IMR-90 (cell line): ENCODE measurements at regions not wholly inside any gene's neighbourhood (a gene's known extent, or its start where the extent isn't known, plus 50 kb on each side); places are given as distances from the start of the nearest gene placed in this dataset.

Source experiments
- ATAC-seq: fragments of 200-7000 bp; cut with Tn5 transposase; 2 replicates; pipeline ENCODE4 v1.9.1; 2020; ENCODE audit warnings: low read depth, mild to moderate bottlenecking, moderate library complexity
- BruUV-seq: library from RNA; stranded (reverse); fragments of 400-500 nt; replicated peaks from 2 replicates; lab custom pipeline; 2021; lab: Mats Ljungman, UMichigan
- CTCF ChIA-PET: fragments of 300-600 bp; formaldehyde crosslinking; extraction: SDS; loops from one replicate; lab custom pipeline; 2021; ENCODE audit warnings: antibody characterized with exemption; lab: Yijun Ruan, JAX
- POLR2A ChIA-PET: fragments of 300-600 bp; sonication (Branson Sonifier 250); formaldehyde crosslinking; loops from one replicate; lab custom pipeline; 2022; ENCODE audit warnings: antibody characterized with exemption; ENCODE audit not compliant: unreplicated experiment; lab: Charles Lee
- DNase-seq: peaks from one replicate; pipeline ENCODE4 v3.0.0; 2013
- H2AFZ ChIP-seq: replicated peaks from 2 replicates; pipeline ENCODE3; 2013; ENCODE audit warnings: low read length, mild to moderate bottlenecking; ENCODE audit not compliant: poor library complexity
- H2AK5ac ChIP-seq: 2 replicates; pipeline ENCODE4 v1.6.1; 2013; ENCODE audit warnings: low read depth, low read length, inconsistent platforms
- H2AK9ac ChIP-seq: replicated peaks from 2 replicates; pipeline ENCODE3; 2013; ENCODE audit warnings: mild to moderate bottlenecking, low read depth, low read length, moderate library complexity; ENCODE audit not compliant: poor library complexity
- H2BK120ac ChIP-seq: 2 replicates; pipeline ENCODE4 v1.6.1; 2013; ENCODE audit warnings: low read depth, low read length, inconsistent platforms
- H2BK15ac ChIP-seq: 3 replicates; pipeline ENCODE4 v1.6.1; 2013; ENCODE audit warnings: low read depth, low read length, inconsistent platforms
- H2BK20ac ChIP-seq: 2 replicates; pipeline ENCODE4 v1.6.1; 2013; ENCODE audit warnings: low read depth, mild to moderate bottlenecking, inconsistent platforms, low read length, moderate library complexity
- H2BK5ac ChIP-seq: 2 replicates; pipeline ENCODE4 v1.6.1; 2013; ENCODE audit warnings: mild to moderate bottlenecking, low read depth, low read length, inconsistent platforms; ENCODE audit not compliant: poor library complexity, severe bottlenecking
- H3K14ac ChIP-seq: replicated peaks from 2 replicates; pipeline ENCODE4 v1.6.1; 2013; ENCODE audit warnings: low read depth, low read length, inconsistent platforms
- H3K18ac ChIP-seq: 2 replicates; pipeline ENCODE4 v1.6.1; 2013; ENCODE audit warnings: low read depth, low read length, control low read depth
- H3K23ac ChIP-seq: 2 replicates; pipeline ENCODE4 v1.6.1; 2013; ENCODE audit warnings: low read depth, low read length, inconsistent platforms
- H3K27ac ChIP-seq: 2 replicates; pipeline ENCODE4 v1.5.1; 2013; ENCODE audit warnings: mild to moderate bottlenecking, control low read depth, low read length; ENCODE audit not compliant: insufficient read depth
- H3K27me3 ChIP-seq: 2 replicates; pipeline ENCODE4 v1.6.1; 2013; ENCODE audit warnings: low read length; ENCODE audit not compliant: control insufficient read depth, insufficient read depth
- H3K36me3 ChIP-seq: 2 replicates; pipeline ENCODE4 v1.6.1; 2013; ENCODE audit warnings: low read length, mixed read lengths; ENCODE audit not compliant: control insufficient read depth, insufficient read depth
- H3K4ac ChIP-seq: 2 replicates; pipeline ENCODE4 v1.6.1; 2013; ENCODE audit warnings: low read depth, low read length, inconsistent platforms
- H3K4me1 ChIP-seq: 2 replicates; pipeline ENCODE4 v1.6.1; 2013; ENCODE audit warnings: low read length, mixed read lengths; ENCODE audit not compliant: control insufficient read depth, insufficient read depth
- H3K4me2 ChIP-seq: 2 replicates; pipeline ENCODE4 v1.6.1; 2013; ENCODE audit warnings: low read depth, mild to moderate bottlenecking, control low read depth, low read length, moderate library complexity
- H3K4me3 ChIP-seq: 2 replicates; pipeline ENCODE4 v1.5.1; 2013; ENCODE audit warnings: low read depth, mild to moderate bottlenecking, control low read depth, low read length, moderate library complexity; ENCODE audit not compliant: insufficient read depth
- H3K56ac ChIP-seq: 2 replicates; pipeline ENCODE4 v1.6.1; 2013; ENCODE audit warnings: low read length, inconsistent platforms; ENCODE audit not compliant: insufficient read depth; ENCODE audit errors: extremely low read depth
- H3K79me1 ChIP-seq, 2 experiments: 2 replicates each; pipeline ENCODE4 v1.6.1; 2013; ENCODE audit warnings: low read length in 2 of 2, inconsistent platforms in 1 of 2, low read depth in 1 of 2
- H3K9ac ChIP-seq: 2 replicates; pipeline ENCODE4 v1.6.1; 2013; ENCODE audit warnings: low read depth, low read length, control low read depth
- H3K9me1 ChIP-seq: 2 replicates; pipeline ENCODE4 v1.6.1; 2013; ENCODE audit warnings: low read length, inconsistent platforms; ENCODE audit not compliant: insufficient read depth
- H3K9me3 ChIP-seq: 2 replicates; pipeline ENCODE4 v1.6.1; 2013; ENCODE audit warnings: low read length; ENCODE audit not compliant: control insufficient read depth, insufficient read depth
- H4K20me1 ChIP-seq: 2 replicates; pipeline ENCODE4 v1.6.1; 2013; ENCODE audit warnings: low read length, inconsistent platforms; ENCODE audit not compliant: insufficient read depth
- H4K5ac ChIP-seq: 2 replicates; pipeline ENCODE4 v1.6.1; 2013; ENCODE audit warnings: mild to moderate bottlenecking, low read depth, low read length, control low read depth
- H4K8ac ChIP-seq, 2 experiments: 2 replicates each; pipeline ENCODE4 v1.6.1; 2013; ENCODE audit warnings: low read depth in 2 of 2, low read length in 2 of 2, control low read depth in 1 of 2, inconsistent platforms in 1 of 2
- H4K91ac ChIP-seq: 2 replicates; pipeline ENCODE4 v1.6.1; 2013; ENCODE audit warnings: low read depth, low read length, inconsistent platforms; ENCODE audit not compliant: insufficient read depth
- BHLHE40 ChIP-seq: fragments of 150-350 bp; IDR thresholded peaks from 2 replicates; pipeline ENCODE4 v1.6.1; 2016; ENCODE audit warnings: mild to moderate bottlenecking, low read depth, low read length
- ELK1 ChIP-seq: fragments of 150-350 bp; IDR thresholded peaks from 2 replicates; pipeline ENCODE4 v1.6.1; 2016; ENCODE audit warnings: low read depth, mild to moderate bottlenecking, low read length, moderate library complexity, borderline replicate concordance
- MAZ ChIP-seq: IDR thresholded peaks from 2 replicates; pipeline ENCODE4 v1.6.1; 2012; ENCODE audit warnings: low read depth, mild to moderate bottlenecking, low read length, improper control_type of control experiment, moderate library complexity, borderline replicate concordance
- MXI1 ChIP-seq: IDR thresholded peaks from 2 replicates; pipeline ENCODE4 v1.6.1; 2012; ENCODE audit warnings: low read depth, mild to moderate bottlenecking, low read length, moderate library complexity, borderline replicate concordance
- POLR2A ChIP-seq: IDR thresholded peaks from 2 replicates; pipeline ENCODE4 v1.6.1; 2012; ENCODE audit warnings: mild to moderate bottlenecking, low read depth, low read length
- RFX5 ChIP-seq: IDR thresholded peaks from 2 replicates; pipeline ENCODE4 v1.8.0; 2012; ENCODE audit warnings: low read depth, mild to moderate bottlenecking, low read length, moderate library complexity
- WGBS, 2 experiments: methylation state at CpG; one replicate each; pipeline versions ENCODE4 v1.1.5 to v1.1.7; 2013; ENCODE audit warnings: missing lambda C conversion rate in 2 of 2; ENCODE audit not compliant: insufficient read length in 1 of 2; ENCODE audit errors: extremely low coverage in 2 of 2; 5-methylcytosine and 5-hydroxymethylcytosine counted together
- dilution Hi-C: fragments of 300-500 bp; cut with HindIII; formaldehyde crosslinking; loops from one replicate; pipeline ENCODE4 v1.14.3; 2018; ENCODE audit warnings: low sequenced_read_pairs; ENCODE audit not compliant: unreplicated experiment
- in situ Hi-C: fragments of 300-500 bp; cut with MboI; formaldehyde crosslinking; loops from 3 replicates; pipeline ENCODE4 v1.14.3; 2019; ENCODE audit warnings: low sequenced_read_pairs, inconsistent platforms, mixed read lengths
- intact Hi-C: fragments of 100-400 bp; cut with micrococcal nuclease; formaldehyde crosslinking; loops from 2 replicates; pipeline ENCODE4 v1.10.0; 2022
- TF ChIP-seq, protein P1 (sequence below): conservative IDR thresholded peaks from 2 replicates; pipeline ENCODE4 v1.5.1; 2012; ENCODE audit warnings: mild to moderate bottlenecking, low read depth, low read length, improper control_type of control experiment

- no peaks in the 10 kb centered on the region for H4K20me1 ChIP-seq
- no peak for ATAC-seq
- H3K23ac ChIP-seq = no peak overlapping the region
- CTCF ChIA-PET = interaction anchor here (0.6 kb wide), 1 partner anchor 885 kb away, joined by 3 read pairs; no protein-coding TSS in a partner anchor
- H2AK5ac ChIP-seq = no peak overlapping the region
- TF ChIP-seq MAZ (no peak), POLR2A (no peak), RFX5 (no peak), BHLHE40 (no peak), ELK1 (no peak), MXI1 (no peak)
- TF ChIP-seq, protein P1, sequence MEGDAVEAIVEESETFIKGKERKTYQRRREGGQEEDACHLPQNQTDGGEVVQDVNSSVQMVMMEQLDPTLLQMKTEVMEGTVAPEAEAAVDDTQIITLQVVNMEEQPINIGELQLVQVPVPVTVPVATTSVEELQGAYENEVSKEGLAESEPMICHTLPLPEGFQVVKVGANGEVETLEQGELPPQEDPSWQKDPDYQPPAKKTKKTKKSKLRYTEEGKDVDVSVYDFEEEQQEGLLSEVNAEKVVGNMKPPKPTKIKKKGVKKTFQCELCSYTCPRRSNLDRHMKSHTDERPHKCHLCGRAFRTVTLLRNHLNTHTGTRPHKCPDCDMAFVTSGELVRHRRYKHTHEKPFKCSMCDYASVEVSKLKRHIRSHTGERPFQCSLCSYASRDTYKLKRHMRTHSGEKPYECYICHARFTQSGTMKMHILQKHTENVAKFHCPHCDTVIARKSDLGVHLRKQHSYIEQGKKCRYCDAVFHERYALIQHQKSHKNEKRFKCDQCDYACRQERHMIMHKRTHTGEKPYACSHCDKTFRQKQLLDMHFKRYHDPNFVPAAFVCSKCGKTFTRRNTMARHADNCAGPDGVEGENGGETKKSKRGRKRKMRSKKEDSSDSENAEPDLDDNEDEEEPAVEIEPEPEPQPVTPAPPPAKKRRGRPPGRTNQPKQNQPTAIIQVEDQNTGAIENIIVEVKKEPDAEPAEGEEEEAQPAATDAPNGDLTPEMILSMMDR = no peak
- no peak overlapping the region for H3K4me2 ChIP-seq
- POLR2A ChIA-PET = no interaction called here
- H3K4ac ChIP-seq = no peak overlapping the region
- H3K9me3 ChIP-seq = no peaks in the 10 kb centered on the region
- no peak overlapping the region for H2BK5ac ChIP-seq
- H2BK15ac ChIP-seq = no peak overlapping the region
- no peak overlapping the region for H4K5ac ChIP-seq
- H2AFZ ChIP-seq = no peak overlapping the region
- DNase-seq = no peak
- no peaks in the 10 kb centered on the region for H3K4me1 ChIP-seq
- no CpG with 5 or more reads among the region's 1 CpG for WGBS, 2 experiments
- no peaks in the 10 kb centered on the region for H3K36me3 ChIP-seq
- BruUV-seq = no TSS peak
- no peak overlapping the region for H3K4me3 ChIP-seq
- H3K14ac ChIP-seq = no peak overlapping the region
- no peaks in the 10 kb centered on the region for H3K79me1 ChIP-seq
- intact Hi-C loops (no loop called here), dilution Hi-C loops (no loop called here), in situ Hi-C loops (no loop called here)
- H3K56ac ChIP-seq = no peak overlapping the region
- no peak overlapping the region for H2BK120ac ChIP-seq
- no peaks in the 10 kb centered on the region for H3K9me1 ChIP-seq
- H3K18ac ChIP-seq = no peak overlapping the region
- no peak overlapping the region for H4K91ac ChIP-seq
- H3K27ac ChIP-seq = no peak overlapping the region
- no peak overlapping the region for H2BK20ac ChIP-seq
- no peak overlapping the region for H4K8ac ChIP-seq
- no peaks in the 10 kb centered on the region for H3K27me3 ChIP-seq
- no peak overlapping the region for H3K9ac ChIP-seq
- no peak overlapping the region for H2AK9ac ChIP-seq
These were observed 194.4 kb upstream of the ZNF462 start for GRCh38 chr9:106668534-106668933.
